ENCODE measurements at regions not wholly inside any gene's neighbourhood (a gene's known extent, or its start where the extent isn't known, plus 50 kb on each side); places are given as distances from the start of the nearest gene placed in this dataset.

DNA sequence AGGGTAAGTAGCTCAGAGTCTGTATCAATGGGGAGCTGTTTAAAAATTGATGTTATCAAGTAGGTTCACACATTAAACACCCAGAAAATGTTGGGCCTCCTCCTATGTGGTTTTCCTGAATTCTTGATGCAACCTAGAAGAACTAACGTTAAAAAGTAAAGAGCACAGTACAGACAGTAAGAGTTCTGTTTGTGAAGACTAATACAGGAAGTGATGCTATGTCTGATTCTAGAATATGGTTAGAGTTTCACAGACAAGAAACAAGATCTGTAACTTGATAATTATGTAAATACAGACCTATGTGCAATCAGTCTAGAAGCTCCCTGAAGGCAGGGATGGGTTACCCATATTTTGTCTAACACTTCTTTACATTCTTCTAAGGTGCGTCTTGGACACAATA, 214.9 kb upstream of the BTG1 start:
- Mint-ChIP-seq H3K27me3 (ENCODE audit: insufficient read depth, low read depth, poor library complexity) (no peaks in the 10 kb centered on the region), H3K4me3 (no peak overlapping the region), H3K27ac (no peak overlapping the region), H3K9me3 (no peaks in the 10 kb centered on the region), H3K36me3 (ENCODE audit: low read depth) (no peaks in the 10 kb centered on the region), H3K4me1 (peaks cover 18% of the 10 kb centered on the region)
- Histone ChIP-seq H3F3A (replicated peaks; ENCODE audit: low read depth) (no peaks in the 10 kb centered on the region), H3K9me2 (ENCODE audit: insufficient read depth) (no peaks in the 10 kb centered on the region), H3K79me2 (replicated peaks; ENCODE audit: insufficient read depth) (no peaks in the 10 kb centered on the region), H3K27me3 (ENCODE audit: insufficient read depth) (no peaks in the 10 kb centered on the region), H3K36me3 (ENCODE audit: insufficient read depth) (no peaks in the 10 kb centered on the region), H3K4me1 (ENCODE audit: insufficient read depth) (peaks cover 10% of the 10 kb centered on the region; the same call in 1 of the 2 replicates), H3K27ac (ENCODE audit: low read depth) (no peak overlapping the region), H3K4me3 (no peak overlapping the region), H4K20me1 (replicated peaks; ENCODE audit: insufficient read depth) (no peaks in the 10 kb centered on the region), H3K4me2 (no peak overlapping the region), H2AFZ (no peak overlapping the region)
- ATAC-seq (no peak), DNase-seq (ENCODE audit: low spot score) (no peak)
- TF ChIP-seq POLR2AphosphoS5 (IDR thresholded peaks at IDR 0.05; ENCODE audit: low read depth) (no peak), JUNB (IDR thresholded peaks at IDR 0.05; ENCODE audit: unreplicated experiment) (no peak), NANOG (IDR thresholded peaks at IDR 0.05; ENCODE audit: borderline replicate concordance) (no peak), EZH2phosphoT487 (IDR thresholded peaks at IDR 0.05; ENCODE audit: unreplicated experiment) (no peak), EZH2 (IDR thresholded peaks at IDR 0.05; ENCODE audit: low read depth, unreplicated experiment) (no peak), ZNF114 (CRISPR knock-in tag; IDR thresholded peaks at IDR 0.05) (no peak), STAT1 (IDR thresholded peaks at IDR 0.05; ENCODE audit: unreplicated experiment) (no peak), CREB1 (CRISPR knock-in tag; IDR thresholded peaks at IDR 0.05; ENCODE audit: low read depth) (no peak)
- TF ChIP-seq, protein P1, sequence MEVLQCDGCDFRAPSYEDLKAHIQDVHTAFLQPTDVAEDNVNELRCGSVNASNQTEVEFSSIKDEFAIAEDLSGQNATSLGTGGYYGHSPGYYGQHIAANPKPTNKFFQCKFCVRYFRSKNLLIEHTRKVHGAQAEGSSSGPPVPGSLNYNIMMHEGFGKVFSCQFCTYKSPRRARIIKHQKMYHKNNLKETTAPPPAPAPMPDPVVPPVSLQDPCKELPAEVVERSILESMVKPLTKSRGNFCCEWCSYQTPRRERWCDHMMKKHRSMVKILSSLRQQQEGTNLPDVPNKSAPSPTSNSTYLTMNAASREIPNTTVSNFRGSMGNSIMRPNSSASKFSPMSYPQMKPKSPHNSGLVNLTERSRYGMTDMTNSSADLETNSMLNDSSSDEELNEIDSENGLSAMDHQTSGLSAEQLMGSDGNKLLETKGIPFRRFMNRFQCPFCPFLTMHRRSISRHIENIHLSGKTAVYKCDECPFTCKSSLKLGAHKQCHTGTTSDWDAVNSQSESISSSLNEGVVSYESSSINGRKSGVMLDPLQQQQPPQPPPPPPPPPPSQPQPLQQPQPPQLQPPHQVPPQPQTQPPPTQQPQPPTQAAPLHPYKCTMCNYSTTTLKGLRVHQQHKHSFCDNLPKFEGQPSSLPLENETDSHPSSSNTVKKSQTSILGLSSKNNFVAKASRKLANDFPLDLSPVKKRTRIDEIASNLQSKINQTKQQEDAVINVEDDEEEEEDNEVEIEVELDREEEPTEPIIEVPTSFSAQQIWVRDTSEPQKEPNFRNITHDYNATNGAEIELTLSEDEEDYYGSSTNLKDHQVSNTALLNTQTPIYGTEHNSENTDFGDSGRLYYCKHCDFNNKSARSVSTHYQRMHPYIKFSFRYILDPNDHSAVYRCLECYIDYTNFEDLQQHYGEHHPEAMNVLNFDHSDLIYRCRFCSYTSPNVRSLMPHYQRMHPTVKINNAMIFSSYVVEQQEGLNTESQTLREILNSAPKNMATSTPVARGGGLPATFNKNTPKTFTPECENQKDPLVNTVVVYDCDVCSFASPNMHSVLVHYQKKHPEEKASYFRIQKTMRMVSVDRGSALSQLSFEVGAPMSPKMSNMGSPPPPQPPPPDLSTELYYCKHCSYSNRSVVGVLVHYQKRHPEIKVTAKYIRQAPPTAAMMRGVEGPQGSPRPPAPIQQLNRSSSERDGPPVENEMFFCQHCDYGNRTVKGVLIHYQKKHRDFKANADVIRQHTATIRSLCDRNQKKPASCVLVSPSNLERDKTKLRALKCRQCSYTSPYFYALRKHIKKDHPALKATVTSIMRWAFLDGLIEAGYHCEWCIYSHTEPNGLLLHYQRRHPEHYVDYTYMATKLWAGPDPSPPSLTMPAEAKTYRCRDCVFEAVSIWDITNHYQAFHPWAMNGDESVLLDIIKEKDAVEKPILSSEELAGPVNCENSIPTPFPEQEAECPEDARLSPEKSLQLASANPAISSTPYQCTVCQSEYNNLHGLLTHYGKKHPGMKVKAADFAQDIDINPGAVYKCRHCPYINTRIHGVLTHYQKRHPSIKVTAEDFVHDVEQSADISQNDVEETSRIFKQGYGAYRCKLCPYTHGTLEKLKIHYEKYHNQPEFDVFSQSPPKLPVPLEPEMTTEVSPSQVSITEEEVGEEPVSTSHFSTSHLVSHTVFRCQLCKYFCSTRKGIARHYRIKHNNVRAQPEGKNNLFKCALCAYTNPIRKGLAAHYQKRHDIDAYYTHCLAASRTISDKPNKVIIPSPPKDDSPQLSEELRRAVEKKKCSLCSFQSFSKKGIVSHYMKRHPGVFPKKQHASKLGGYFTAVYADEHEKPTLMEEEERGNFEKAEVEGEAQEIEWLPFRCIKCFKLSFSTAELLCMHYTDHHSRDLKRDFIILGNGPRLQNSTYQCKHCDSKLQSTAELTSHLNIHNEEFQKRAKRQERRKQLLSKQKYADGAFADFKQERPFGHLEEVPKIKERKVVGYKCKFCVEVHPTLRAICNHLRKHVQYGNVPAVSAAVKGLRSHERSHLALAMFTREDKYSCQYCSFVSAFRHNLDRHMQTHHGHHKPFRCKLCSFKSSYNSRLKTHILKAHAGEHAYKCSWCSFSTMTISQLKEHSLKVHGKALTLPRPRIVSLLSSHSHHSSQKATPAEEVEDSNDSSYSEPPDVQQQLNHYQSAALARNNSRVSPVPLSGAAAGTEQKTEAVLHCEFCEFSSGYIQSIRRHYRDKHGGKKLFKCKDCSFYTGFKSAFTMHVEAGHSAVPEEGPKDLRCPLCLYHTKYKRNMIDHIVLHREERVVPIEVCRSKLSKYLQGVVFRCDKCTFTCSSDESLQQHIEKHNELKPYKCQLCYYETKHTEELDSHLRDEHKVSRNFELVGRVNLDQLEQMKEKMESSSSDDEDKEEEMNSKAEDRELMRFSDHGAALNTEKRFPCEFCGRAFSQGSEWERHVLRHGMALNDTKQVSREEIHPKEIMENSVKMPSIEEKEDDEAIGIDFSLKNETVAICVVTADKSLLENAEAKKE (CRISPR knock-in tag; IDR thresholded peaks at IDR 0.05): no peak
- TF ChIP-seq, protein P2, sequence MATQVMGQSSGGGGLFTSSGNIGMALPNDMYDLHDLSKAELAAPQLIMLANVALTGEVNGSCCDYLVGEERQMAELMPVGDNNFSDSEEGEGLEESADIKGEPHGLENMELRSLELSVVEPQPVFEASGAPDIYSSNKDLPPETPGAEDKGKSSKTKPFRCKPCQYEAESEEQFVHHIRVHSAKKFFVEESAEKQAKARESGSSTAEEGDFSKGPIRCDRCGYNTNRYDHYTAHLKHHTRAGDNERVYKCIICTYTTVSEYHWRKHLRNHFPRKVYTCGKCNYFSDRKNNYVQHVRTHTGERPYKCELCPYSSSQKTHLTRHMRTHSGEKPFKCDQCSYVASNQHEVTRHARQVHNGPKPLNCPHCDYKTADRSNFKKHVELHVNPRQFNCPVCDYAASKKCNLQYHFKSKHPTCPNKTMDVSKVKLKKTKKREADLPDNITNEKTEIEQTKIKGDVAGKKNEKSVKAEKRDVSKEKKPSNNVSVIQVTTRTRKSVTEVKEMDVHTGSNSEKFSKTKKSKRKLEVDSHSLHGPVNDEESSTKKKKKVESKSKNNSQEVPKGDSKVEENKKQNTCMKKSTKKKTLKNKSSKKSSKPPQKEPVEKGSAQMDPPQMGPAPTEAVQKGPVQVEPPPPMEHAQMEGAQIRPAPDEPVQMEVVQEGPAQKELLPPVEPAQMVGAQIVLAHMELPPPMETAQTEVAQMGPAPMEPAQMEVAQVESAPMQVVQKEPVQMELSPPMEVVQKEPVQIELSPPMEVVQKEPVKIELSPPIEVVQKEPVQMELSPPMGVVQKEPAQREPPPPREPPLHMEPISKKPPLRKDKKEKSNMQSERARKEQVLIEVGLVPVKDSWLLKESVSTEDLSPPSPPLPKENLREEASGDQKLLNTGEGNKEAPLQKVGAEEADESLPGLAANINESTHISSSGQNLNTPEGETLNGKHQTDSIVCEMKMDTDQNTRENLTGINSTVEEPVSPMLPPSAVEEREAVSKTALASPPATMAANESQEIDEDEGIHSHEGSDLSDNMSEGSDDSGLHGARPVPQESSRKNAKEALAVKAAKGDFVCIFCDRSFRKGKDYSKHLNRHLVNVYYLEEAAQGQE (IDR thresholded peaks at IDR 0.05; ENCODE audit: unreplicated experiment): no peak
- TF ChIP-seq, protein P3, sequence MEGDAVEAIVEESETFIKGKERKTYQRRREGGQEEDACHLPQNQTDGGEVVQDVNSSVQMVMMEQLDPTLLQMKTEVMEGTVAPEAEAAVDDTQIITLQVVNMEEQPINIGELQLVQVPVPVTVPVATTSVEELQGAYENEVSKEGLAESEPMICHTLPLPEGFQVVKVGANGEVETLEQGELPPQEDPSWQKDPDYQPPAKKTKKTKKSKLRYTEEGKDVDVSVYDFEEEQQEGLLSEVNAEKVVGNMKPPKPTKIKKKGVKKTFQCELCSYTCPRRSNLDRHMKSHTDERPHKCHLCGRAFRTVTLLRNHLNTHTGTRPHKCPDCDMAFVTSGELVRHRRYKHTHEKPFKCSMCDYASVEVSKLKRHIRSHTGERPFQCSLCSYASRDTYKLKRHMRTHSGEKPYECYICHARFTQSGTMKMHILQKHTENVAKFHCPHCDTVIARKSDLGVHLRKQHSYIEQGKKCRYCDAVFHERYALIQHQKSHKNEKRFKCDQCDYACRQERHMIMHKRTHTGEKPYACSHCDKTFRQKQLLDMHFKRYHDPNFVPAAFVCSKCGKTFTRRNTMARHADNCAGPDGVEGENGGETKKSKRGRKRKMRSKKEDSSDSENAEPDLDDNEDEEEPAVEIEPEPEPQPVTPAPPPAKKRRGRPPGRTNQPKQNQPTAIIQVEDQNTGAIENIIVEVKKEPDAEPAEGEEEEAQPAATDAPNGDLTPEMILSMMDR (conservative IDR thresholded peaks at IDR 0.05; ENCODE audit: low read depth in 2 of 2): no peak

Measured in GM23338 (cell line).